ENCODE measurements at regions not wholly inside any gene's neighbourhood (a gene's known extent, or its start where the extent isn't known, plus 50 kb on each side); places are given as distances from the start of the nearest gene placed in this dataset.

DNA sequence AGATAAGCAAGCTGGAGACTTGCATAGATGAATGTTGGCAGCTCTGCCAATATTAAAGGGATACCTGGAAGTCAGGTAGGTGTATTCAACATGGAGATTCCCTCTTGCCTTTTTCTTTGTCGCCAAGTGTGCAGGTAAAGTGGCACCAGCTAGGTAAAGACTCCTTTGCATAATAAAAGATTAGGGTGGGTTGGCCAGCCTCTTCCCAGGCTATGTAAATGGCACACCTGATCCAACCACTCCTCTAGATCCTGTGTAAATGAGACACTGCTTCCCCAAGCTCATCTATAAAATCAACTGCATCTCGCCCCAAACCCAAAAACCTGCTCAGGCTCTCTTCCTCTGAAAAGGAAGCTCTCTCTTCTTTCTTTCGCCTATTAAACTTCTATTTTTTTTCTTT is 100.8 kb upstream of the DSCAM start:
- no peaks in the 10 kb centered on the region for H3K4me1 Mint-ChIP-seq
- H3K27ac Mint-ChIP-seq, result no peak overlapping the region
- no peak for DNase-seq
- H3K36me3 Mint-ChIP-seq, result no peaks in the 10 kb centered on the region
- CTCF ChIA-PET, result no interaction called here
- no peaks in the 10 kb centered on the region for H3K27me3 Mint-ChIP-seq
- peaks cover 10% of the 10 kb centered on the region for H3K9me3 Mint-ChIP-seq
- no peak overlapping the region for H3K4me3 Mint-ChIP-seq

- no peak overlapping the region for H3K27ac Mint-ChIP-seq
- DNase-seq, result no peak
- no peaks in the 10 kb centered on the region for H3K36me3 Mint-ChIP-seq
- H3K4me3 Mint-ChIP-seq, result no peak overlapping the region
- CTCF ChIA-PET, result interaction anchor here (0.6 kb wide), 1 partner anchor 311 kb away, joined by 3 read pairs; no protein-coding TSS in a partner anchor
- no peaks in the 10 kb centered on the region for H3K27me3 Mint-ChIP-seq
- H3K9me3 Mint-ChIP-seq, result peaks cover 4% of the 10 kb centered on the region
- H3K4me1 Mint-ChIP-seq, result no peaks in the 10 kb centered on the region
Observed at GRCh38 chr21:40950970-40951369, 104.0 kb upstream of the DSCAM start.

GRCh38 chr21:40952551-40953323 is 105.8 kb upstream of the DSCAM start:
- Mint-ChIP-seq H3K9me3 (no peaks in the 10 kb centered on the region), H3K27ac (no peak overlapping the region), H3K4me3 (no peak overlapping the region), H3K27me3 (no peaks in the 10 kb centered on the region), H3K36me3 (no peaks in the 10 kb centered on the region), H3K4me1 (no peaks in the 10 kb centered on the region)
- CTCF ChIA-PET, result no interaction called here
- no peak for DNase-seq

DNA sequence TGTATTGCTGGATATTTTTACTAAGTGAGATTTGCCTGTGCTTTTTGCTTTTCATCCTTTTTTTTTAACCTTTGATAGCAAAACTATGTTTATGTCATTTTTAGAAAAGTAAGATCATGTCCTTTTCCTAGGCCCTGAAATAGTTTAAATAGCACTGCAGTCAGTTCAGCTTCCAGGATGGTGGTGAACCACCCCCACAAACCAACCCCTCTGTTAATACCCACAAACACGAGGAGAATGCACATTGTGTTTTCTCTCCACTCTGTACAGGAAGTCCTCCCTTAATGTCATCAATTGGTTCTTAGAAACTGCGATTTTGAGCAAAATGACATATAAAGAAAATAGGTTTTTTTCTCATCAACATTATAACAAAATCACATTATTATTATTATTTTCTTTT is 117.7 kb upstream of the DSCAM start:
- H3K36me3 Mint-ChIP-seq, result no peaks in the 10 kb centered on the region
- no peak overlapping the region for H3K4me3 Mint-ChIP-seq
- no peak overlapping the region for H3K27ac Mint-ChIP-seq
- H3K4me1 Mint-ChIP-seq, result no peaks in the 10 kb centered on the region
- CTCF ChIA-PET, result no interaction called here
- no peaks in the 10 kb centered on the region for H3K27me3 Mint-ChIP-seq
- H3K9me3 Mint-ChIP-seq, result peaks cover 8% of the 10 kb centered on the region
- no peak for DNase-seq

DNA sequence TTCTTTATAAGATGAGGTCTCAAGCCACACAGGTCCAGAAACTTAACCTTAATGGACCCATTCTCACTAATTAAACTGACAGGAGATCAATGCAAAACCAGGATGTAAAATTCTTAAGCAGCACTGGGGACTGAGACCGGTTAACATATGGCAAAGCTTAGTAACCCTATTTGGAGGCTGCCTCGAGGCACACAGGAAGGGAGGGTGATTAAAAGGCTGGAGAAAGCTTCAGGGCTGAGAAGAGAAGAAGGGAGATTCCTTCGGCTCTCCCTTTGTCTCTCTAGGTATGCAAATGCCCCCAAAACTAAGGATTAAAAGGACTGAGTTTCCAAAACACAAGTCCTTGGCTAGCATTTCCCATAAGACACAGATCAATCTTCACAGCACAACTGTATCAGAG is 120.8 kb upstream of the DSCAM start:
- Mint-ChIP-seq H3K4me1 (no peaks in the 10 kb centered on the region), H3K27me3 (no peaks in the 10 kb centered on the region), H3K27ac (no peak overlapping the region), H3K9me3 (peaks cover 3% of the 10 kb centered on the region), H3K36me3 (no peaks in the 10 kb centered on the region), H3K4me3 (no peak overlapping the region)
- DNase-seq, result no peak
- CTCF ChIA-PET, result no interaction called here

DNA sequence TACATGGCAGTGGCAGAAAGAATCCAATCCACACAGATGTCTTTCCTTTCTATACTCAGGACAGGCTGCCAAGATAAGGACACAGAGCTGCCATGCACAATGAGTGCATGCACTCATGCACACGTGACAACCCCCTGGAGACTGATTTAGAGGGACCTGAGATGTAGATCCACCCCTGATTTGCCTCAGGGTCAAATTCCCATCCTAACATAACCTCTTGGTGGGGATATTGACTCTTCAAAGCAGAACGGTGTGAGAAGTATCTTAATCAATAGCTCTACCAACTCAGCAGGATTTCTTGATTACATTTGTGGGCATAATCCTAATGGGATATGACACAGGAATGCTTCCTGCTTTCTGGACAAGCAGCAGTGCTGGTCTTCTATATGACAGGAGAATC is 125.2 kb upstream of the DSCAM start:
- H3K27me3 Mint-ChIP-seq, result no peaks in the 10 kb centered on the region

GRCh38 chr21:40976198-40977109 is 129.5 kb upstream of the DSCAM start:
- CTCF ChIA-PET, result no interaction called here

More for the DNA sequence above, 125.2 kb upstream of the DSCAM start:
- DNase-seq, result no peak
- H3K4me3 Mint-ChIP-seq, result no peak overlapping the region
- H3K4me1 Mint-ChIP-seq, result no peaks in the 10 kb centered on the region
- H3K36me3 Mint-ChIP-seq, result no peaks in the 10 kb centered on the region
- no peak overlapping the region for H3K27ac Mint-ChIP-seq
- no peaks in the 10 kb centered on the region for H3K9me3 Mint-ChIP-seq
- CTCF ChIA-PET, result no interaction called here

GRCh38 chr21:40985370-40985769 is 138.4 kb upstream of the DSCAM start:
- no peaks in the 10 kb centered on the region for H3K36me3 Mint-ChIP-seq
- no peak overlapping the region for H3K4me3 Mint-ChIP-seq
- CTCF ChIA-PET, result no interaction called here
- no peak for DNase-seq
- no peak overlapping the region for H3K27ac Mint-ChIP-seq
- no peaks in the 10 kb centered on the region for H3K4me1 Mint-ChIP-seq
- no peaks in the 10 kb centered on the region for H3K27me3 Mint-ChIP-seq
- H3K9me3 Mint-ChIP-seq, result peaks cover 5% of the 10 kb centered on the region

More at GRCh38 chr21:40976198-40977109, 129.5 kb upstream of the DSCAM start:
- H3K27me3 Mint-ChIP-seq, result no peaks in the 10 kb centered on the region
- no peak overlapping the region for H3K27ac Mint-ChIP-seq
- H3K4me3 Mint-ChIP-seq, result no peak overlapping the region
- peaks cover 5% of the 10 kb centered on the region for H3K9me3 Mint-ChIP-seq
- DNase-seq, result no peak
- no peaks in the 10 kb centered on the region for H3K36me3 Mint-ChIP-seq
- H3K4me1 Mint-ChIP-seq, result no peaks in the 10 kb centered on the region

DNA sequence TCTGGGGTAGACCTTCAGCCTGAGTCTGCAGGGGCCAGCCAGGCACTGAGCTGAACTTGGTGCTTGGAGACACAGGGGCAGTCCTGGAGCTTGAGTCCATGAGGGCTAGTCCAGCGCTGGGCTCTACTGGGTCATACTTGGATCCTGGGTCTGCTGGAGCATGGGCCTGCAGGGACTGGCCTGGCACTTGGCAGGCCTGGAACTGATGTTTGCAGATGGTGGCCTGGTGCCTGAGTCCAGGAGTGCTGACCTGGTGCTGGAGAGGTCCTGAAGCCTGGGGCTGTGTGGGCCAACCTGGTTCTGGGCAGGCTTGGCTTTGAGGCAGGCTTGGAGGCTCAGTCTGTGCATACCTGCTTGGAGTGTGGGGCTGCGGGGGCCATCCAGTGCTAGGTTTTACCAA is 143.4 kb upstream of the DSCAM start:
- no peaks in the 10 kb centered on the region for H3K27me3 Mint-ChIP-seq
- no peaks in the 10 kb centered on the region for H3K4me1 Mint-ChIP-seq
- CTCF ChIA-PET, result no interaction called here
- H3K4me3 Mint-ChIP-seq, result no peak overlapping the region
- no peaks in the 10 kb centered on the region for H3K36me3 Mint-ChIP-seq
- H3K27ac Mint-ChIP-seq, result no peak overlapping the region
- no peaks in the 10 kb centered on the region for H3K9me3 Mint-ChIP-seq
- no peak for DNase-seq

DNA sequence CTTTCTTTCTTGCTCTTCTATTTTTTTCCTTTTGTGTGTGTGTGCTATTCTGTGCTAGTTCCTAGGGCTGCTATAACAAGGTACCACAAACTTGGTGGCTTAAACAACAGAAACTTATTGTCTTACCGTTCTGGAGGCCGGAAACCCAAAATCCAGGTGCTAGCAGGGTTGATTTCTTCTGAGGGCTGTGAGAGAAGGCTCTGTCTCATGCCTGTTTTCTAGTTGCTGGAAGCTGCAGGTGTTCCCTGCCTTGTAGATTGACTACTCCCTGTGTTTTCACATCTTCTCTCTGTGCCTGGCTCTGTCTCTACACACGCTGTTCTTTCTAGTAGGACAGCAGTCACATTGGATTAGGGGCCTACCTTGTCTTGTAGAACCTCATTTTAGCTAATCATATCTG is 150.9 kb upstream of the DSCAM start:
- Mint-ChIP-seq H3K4me3 (no peak overlapping the region), H3K27me3 (no peaks in the 10 kb centered on the region), H3K36me3 (no peaks in the 10 kb centered on the region), H3K9me3 (peaks cover 4% of the 10 kb centered on the region), H3K27ac (no peak overlapping the region), H3K4me1 (no peaks in the 10 kb centered on the region)
- CTCF ChIA-PET, result no interaction called here
- DNase-seq, result no peak

DNA sequence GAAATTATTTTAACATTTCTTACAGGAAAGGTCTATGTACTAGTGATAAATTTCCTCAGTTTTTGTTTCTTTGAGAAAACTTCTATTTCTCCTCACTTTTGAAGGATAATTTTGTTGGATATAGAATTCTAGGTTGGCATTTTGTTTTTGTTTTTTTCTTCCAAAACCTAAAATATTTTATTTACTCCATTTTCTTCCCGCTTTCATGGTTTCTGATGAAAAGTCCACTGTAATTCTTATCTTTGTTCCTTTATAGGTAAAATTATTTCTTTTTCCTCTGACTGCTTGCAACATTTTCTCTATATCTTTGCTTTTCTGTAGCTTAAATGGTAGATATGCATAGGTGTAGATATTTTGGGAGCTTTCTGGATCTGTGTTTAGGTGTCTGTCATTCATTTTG is 153.9 kb upstream of the DSCAM start:
- Mint-ChIP-seq H3K27ac (no peak overlapping the region), H3K4me1 (no peaks in the 10 kb centered on the region), H3K9me3 (peaks cover 10% of the 10 kb centered on the region), H3K27me3 (no peaks in the 10 kb centered on the region), H3K36me3 (no peaks in the 10 kb centered on the region), H3K4me3 (no peak overlapping the region)
- CTCF ChIA-PET, result no interaction called here
- no peak for DNase-seq

DNA sequence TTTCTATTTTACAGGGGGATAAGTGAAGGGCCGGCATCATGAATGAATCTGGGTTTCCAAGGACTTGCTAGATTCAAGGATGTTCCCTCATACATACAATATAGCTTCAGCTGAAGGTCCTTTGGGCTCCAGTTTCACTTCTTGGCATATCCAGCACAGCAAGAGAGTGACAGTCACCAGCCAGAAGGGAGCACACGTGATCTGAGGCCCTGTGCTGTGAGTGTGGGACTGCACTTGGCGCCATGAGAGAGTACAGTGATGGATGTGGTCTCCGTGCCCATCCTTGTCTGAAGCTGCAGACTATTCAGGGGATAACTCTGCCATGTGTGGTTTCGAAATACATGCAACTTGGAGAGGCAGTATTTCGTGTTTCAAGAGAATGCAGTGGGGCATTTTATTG is 159.7 kb upstream of the DSCAM start:
- no peak for DNase-seq
- H3K4me3 Mint-ChIP-seq, result no peak overlapping the region
- H3K36me3 Mint-ChIP-seq, result no peaks in the 10 kb centered on the region
- no peaks in the 10 kb centered on the region for H3K4me1 Mint-ChIP-seq
- CTCF ChIA-PET, result no interaction called here
- peaks cover 6% of the 10 kb centered on the region for H3K9me3 Mint-ChIP-seq
- no peaks in the 10 kb centered on the region for H3K27me3 Mint-ChIP-seq
- no peak overlapping the region for H3K27ac Mint-ChIP-seq

- H3K4me1 Mint-ChIP-seq, result no peaks in the 10 kb centered on the region
- H3K27me3 Mint-ChIP-seq, result no peaks in the 10 kb centered on the region
- H3K4me3 Mint-ChIP-seq, result no peak overlapping the region
- CTCF ChIA-PET, result no interaction called here
- H3K27ac Mint-ChIP-seq, result no peak overlapping the region
- no peaks in the 10 kb centered on the region for H3K36me3 Mint-ChIP-seq
- H3K9me3 Mint-ChIP-seq, result peaks cover 6% of the 10 kb centered on the region
- DNase-seq, result no peak
Observed at GRCh38 chr21:41008351-41008750, 159.6 kb upstream of the BACE2 start.

DNA sequence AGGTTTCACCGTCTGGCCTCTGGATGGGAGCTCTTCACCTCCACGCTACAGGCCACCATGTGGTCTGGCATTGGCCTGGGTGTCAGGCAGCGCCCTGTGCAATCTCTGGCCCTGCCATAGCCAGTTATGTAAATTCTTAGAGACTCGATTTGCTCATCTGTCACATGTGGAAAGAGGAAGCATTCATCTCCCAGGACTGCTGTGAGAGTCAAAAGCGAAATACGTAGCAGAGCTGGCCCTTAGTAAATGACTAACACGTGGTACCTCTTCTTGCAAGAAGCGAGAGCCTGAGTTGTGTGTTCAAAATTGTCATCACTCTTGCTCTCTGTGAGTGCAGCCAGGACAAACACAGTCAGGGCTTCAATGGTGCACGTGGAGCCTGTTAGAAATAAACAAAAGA is 159.0 kb upstream of the BACE2 start:
- CTCF ChIA-PET, result no interaction called here
- Mint-ChIP-seq H3K4me3 (no peak overlapping the region), H3K9me3 (peaks cover 4% of the 10 kb centered on the region)

More for the DNA sequence above, 159.0 kb upstream of the BACE2 start:
- no peak overlapping the region for H3K27ac Mint-ChIP-seq
- H3K36me3 Mint-ChIP-seq, result no peaks in the 10 kb centered on the region
- no peaks in the 10 kb centered on the region for H3K27me3 Mint-ChIP-seq
- no peaks in the 10 kb centered on the region for H3K4me1 Mint-ChIP-seq
- DNase-seq, result no peak

All from activated naive CD4-positive, alpha-beta T cell treated with anti-CD3 and anti-CD28 coated beads, Interleukin-2, amount 10 ng/mL, durations not matched to agents 7 days and 5 days (primary cell).